A549 (cell line): ENCODE measurements at regions not wholly inside any gene's neighbourhood (a gene's known extent, or its start where the extent isn't known, plus 50 kb on each side); places are given as distances from the start of the nearest gene placed in this dataset.

ENCODE experiments used
- ATAC-seq, 2 experiments: fragments of 200-7000 bp in 1 of 2; fragments of >200 bp in 1 of 2; cut with Nextera tagmentation in 1 of 2; cut with Tn5 transposase in 1 of 2; 3 replicates each; pipeline versions ENCODE4 v1.8.0 to v1.9.1; 2018 to 2020; ENCODE audit warnings: mild to moderate bottlenecking in 1 of 2, moderate library complexity in 1 of 2
- CTCF ChIA-PET: fragments of 300-600 bp; sonication (Branson Sonifier 250); formaldehyde crosslinking; extraction: SDS; loops from one replicate; lab custom pipeline; 2021; ENCODE audit warnings: antibody characterized with exemption, inconsistent platforms; lab: Yijun Ruan, JAX
- POLR2A ChIA-PET: fragments of 350-600 bp; formaldehyde crosslinking; extraction: SDS; loops from one replicate; lab custom pipeline; 2021; ENCODE audit warnings: antibody characterized with exemption, inconsistent platforms; lab: Yijun Ruan, JAX
- DNase-seq, 2 experiments: peaks; one replicate each; pipeline versions ENCODE4 v3.0.0 to v3.0.0-alpha.2; 2011 to 2016; ENCODE audit warnings: low read depth in 1 of 2, low spot score in 1 of 2
- FAIRE-seq: peaks from 2 replicates; lab custom pipeline; 2011; peaks lifted over from hg19 to GRCh38; lab: Jason Lieb, UNC
- H3K27ac ChIP-seq, 2 experiments: fragments of >200 bp; sonication (Bioruptor Twin); formaldehyde crosslinking; 3 replicates each; pipeline ENCODE4 v1.5.1; 2016 to 2017
- H3K4me1 ChIP-seq: fragments of >200 bp; sonication (Bioruptor Twin); formaldehyde crosslinking; 3 replicates; pipeline ENCODE4 v1.6.1; 2016
- H3K4me2 ChIP-seq: fragments of >200 bp; sonication (Bioruptor Twin); formaldehyde crosslinking; 3 replicates; pipeline ENCODE4 v1.6.1; 2016
- H3K4me3 ChIP-seq: fragments of >200 bp; sonication (Bioruptor Twin); formaldehyde crosslinking; 3 replicates; pipeline ENCODE4 v1.5.1; 2016
- H3K9me3 ChIP-seq: fragments of >200 bp; sonication (Bioruptor Twin); formaldehyde crosslinking; 3 replicates; pipeline ENCODE4 v1.6.1; 2016
- EHF ChIP-seq: fragments of 250-450 bp; sonication (Bioruptor Pico); IDR thresholded peaks from 2 replicates; pipeline ENCODE4 v1.5.0; 2020; ENCODE audit warnings: mild to moderate bottlenecking
- EHMT2 ChIP-seq: fragments of 200-600 bp; sonication (generic); IDR thresholded peaks from 2 replicates; pipeline ENCODE4 v1.6.1; 2016; ENCODE audit warnings: antibody characterized with exemption, low read depth, mild to moderate bottlenecking, moderate library complexity
- ELK1 ChIP-seq: fragments of 150-350 bp; IDR thresholded peaks from 2 replicates; pipeline ENCODE4 v1.6.1; 2014; ENCODE audit warnings: low read depth, mild to moderate bottlenecking, low read length
- FOXS1 ChIP-seq: fragments of 250-450 bp; sonication (Bioruptor Pico); IDR thresholded peaks from 2 replicates; pipeline ENCODE4 v1.5.0; 2020; ENCODE audit warnings: mild to moderate bottlenecking, moderate library complexity
- HOXA7 ChIP-seq: fragments of 250-450 bp; sonication (Bioruptor Pico); IDR thresholded peaks from 2 replicates; pipeline ENCODE4 v1.5.0; 2020; ENCODE audit warnings: mild to moderate bottlenecking, moderate library complexity
- KDM1A ChIP-seq: fragments of 200-600 bp; sonication (generic); IDR thresholded peaks from 2 replicates; pipeline ENCODE4 v1.6.1; 2016; ENCODE audit warnings: low read depth, mild to moderate bottlenecking
- NPAS2 ChIP-seq: fragments of 250-450 bp; sonication (Bioruptor Pico); IDR thresholded peaks from 2 replicates; pipeline ENCODE4 v1.8.0; 2022; ENCODE audit warnings: mild to moderate bottlenecking, moderate library complexity, borderline replicate concordance
- POLR2A ChIP-seq: IDR thresholded peaks from 2 replicates; pipeline ENCODE4 v1.6.1; 2012; ENCODE audit warnings: mild to moderate bottlenecking, low read length
- POLR2AphosphoS2 ChIP-seq: conservative IDR thresholded peaks from 2 replicates; pipeline ENCODE4 v1.6.1; 2012; ENCODE audit warnings: low read length, improper control_type of control experiment, inconsistent platforms
- SMC3 ChIP-seq: fragments of >200 bp; sonication (Bioruptor Twin); formaldehyde crosslinking; IDR thresholded peaks from 3 replicates; pipeline ENCODE4 v1.6.1; 2018; ENCODE audit warnings: inconsistent platforms
- ZC3H11A ChIP-seq: fragments of 450-650 bp; IDR thresholded peaks from 2 replicates; pipeline ENCODE4 v1.6.1; 2014; ENCODE audit warnings: antibody characterized with exemption, mild to moderate bottlenecking
- ZFP36 ChIP-seq: fragments of 450-650 bp; IDR thresholded peaks from 2 replicates; pipeline ENCODE4 v1.6.1; 2014; ENCODE audit warnings: borderline replicate concordance; ENCODE audit not compliant: partially characterized antibody
- ZNF302 ChIP-seq: fragments of 250-450 bp; sonication (Bioruptor Pico); IDR thresholded peaks from 2 replicates; pipeline ENCODE4 v1.9.0; 2021; ENCODE audit warnings: inconsistent platforms, mild to moderate bottlenecking, moderate library complexity
- WGBS: methylation state at CpG from one replicate; pipeline ENCODE4 v1.1.6; 2017; ENCODE audit errors: missing lambda C conversion rate; 5-methylcytosine and 5-hydroxymethylcytosine counted together
- TF ChIP-seq, protein P1 (sequence below): IDR thresholded peaks from 2 replicates; pipeline ENCODE4 v1.6.1; 2012
- TF ChIP-seq, protein P2 (sequence below): fragments of 200-600 bp; sonication (generic); IDR thresholded peaks from 2 replicates; pipeline ENCODE4 v1.6.1; 2016; ENCODE audit warnings: antibody characterized with exemption, mild to moderate bottlenecking, moderate library complexity
- TF ChIP-seq, protein P3 (sequence below): IDR thresholded peaks from 2 replicates; pipeline ENCODE4 v1.6.1; 2012; ENCODE audit warnings: low read depth, borderline replicate concordance
- TF ChIP-seq, protein P4 (sequence below): fragments of >200 bp; sonication (Bioruptor Twin); formaldehyde crosslinking; IDR thresholded peaks from 3 replicates; pipeline ENCODE4 v1.6.1; 2016

DNA sequence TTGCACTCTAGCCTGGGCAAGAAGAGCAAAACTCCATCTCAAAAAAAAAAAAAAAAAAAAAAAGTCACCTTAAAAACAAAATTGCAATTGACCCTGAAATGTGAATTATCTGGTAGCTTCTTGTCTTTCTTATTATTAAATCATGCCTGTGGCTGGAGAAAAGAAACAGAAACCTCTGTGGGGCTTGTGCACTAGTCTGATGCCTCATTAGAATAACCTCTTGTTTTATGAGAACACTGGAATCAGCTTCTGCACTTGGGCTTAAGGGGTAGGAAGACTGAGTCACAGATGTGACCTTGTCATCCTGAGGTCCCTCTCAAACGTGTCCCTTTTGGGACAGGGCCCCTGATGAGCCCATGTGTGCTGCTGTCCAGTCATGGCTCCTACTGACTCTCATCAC, 237.9 kb downstream of the DACT1 start:
- WGBS: 9% methylated on average over 1 of the region's 1 CpG
- DNase-seq (no peak), ATAC-seq (no peak), FAIRE-seq (no peak)
- POLR2A ChIA-PET: no interaction called here
- H3K9me3 ChIP-seq: no peaks in the 10 kb centered on the region
- H3K27ac ChIP-seq: no peak overlapping the region
- H3K4me1 ChIP-seq: peaks cover 13% of the 10 kb centered on the region; the same call in 2 of the 3 replicates
- no peak overlapping the region for H3K4me2 ChIP-seq
- CTCF ChIA-PET: interaction anchor here (0.8 kb wide), 1 partner anchor 168 kb away, joined by 4 read pairs; no protein-coding TSS in a partner anchor
- no peak overlapping the region for H3K4me3 ChIP-seq
- TF ChIP-seq ZFP36 (no peak), NPAS2 (no peak), ZC3H11A (no peak)

DNA sequence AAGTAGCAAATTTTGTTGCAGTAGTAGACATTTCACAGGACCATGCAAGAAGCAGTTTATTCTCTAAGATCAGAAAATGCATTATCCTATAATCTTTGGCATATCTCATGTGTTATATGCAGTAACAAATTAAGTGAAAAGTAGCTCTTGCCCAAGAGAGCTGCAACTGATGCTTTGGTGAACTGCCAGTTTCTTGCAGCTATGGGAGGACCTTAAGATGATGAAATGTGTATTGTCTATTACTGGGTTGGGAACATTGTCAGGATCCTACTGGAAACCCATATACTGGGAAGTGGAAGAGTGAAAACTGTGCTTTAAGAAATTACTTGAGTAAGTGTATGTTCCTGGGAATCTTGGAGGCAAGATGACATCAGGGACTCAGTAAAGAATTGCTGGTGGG, 238.8 kb downstream of the DACT1 start:
- TF ChIP-seq HOXA7 (CRISPR knock-in tag) (no peak), POLR2AphosphoS2 (no peak), EHMT2 (no peak), SMC3 (no peak), EHF (CRISPR knock-in tag) (no peak), ELK1 (no peak), ZNF302 (CRISPR knock-in tag) (no peak)
- TF ChIP-seq, protein P1, sequence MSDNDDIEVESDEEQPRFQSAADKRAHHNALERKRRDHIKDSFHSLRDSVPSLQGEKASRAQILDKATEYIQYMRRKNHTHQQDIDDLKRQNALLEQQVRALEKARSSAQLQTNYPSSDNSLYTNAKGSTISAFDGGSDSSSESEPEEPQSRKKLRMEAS: no peak

DNA sequence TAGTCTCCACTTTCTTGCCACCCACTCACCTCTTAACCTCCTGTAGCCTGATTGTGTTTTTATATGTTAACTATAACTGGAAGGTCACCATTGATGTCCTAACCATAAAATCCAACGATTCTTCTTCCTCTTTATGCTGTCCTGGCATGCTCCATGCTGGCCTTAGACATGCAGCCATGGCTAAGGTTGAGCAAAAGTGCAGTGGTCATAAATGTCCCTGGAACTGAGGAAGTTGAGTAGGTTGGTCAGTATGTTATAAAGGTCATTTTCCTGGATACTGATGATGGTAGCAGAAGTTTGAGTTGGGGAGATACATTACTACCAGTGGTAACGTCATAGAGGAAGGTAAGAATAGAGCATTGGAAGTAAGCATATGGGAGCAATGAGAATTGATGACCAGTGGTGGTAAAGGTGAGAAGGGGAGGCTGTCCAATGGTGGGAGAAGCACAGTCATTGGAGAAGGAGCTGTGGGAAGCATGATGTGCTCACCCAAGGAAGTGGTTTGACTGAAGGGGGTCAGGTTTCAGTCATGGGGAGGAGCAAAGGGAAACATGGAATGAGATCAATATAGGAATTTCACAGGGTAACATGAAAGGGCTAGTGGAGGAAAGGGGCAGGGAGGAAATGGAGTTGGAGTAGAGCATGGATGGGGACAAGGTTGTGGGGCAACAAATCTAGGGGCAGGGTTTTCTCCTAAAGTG, 240.8 kb downstream of the DACT1 start:
- POLR2A ChIA-PET: no interaction called here
- DNase-seq: no peak
- H3K27ac ChIP-seq: no peak overlapping the region
- no peaks in the 10 kb centered on the region for H3K4me1 ChIP-seq
- no peaks in the 10 kb centered on the region for H3K9me3 ChIP-seq
- 9% methylated on average over 2 of the region's 2 CpGs for WGBS
- CTCF ChIA-PET: no interaction called here
- TF ChIP-seq SMC3: no peak
- no peak for TF ChIP-seq KDM1A
- TF ChIP-seq, protein P2, sequence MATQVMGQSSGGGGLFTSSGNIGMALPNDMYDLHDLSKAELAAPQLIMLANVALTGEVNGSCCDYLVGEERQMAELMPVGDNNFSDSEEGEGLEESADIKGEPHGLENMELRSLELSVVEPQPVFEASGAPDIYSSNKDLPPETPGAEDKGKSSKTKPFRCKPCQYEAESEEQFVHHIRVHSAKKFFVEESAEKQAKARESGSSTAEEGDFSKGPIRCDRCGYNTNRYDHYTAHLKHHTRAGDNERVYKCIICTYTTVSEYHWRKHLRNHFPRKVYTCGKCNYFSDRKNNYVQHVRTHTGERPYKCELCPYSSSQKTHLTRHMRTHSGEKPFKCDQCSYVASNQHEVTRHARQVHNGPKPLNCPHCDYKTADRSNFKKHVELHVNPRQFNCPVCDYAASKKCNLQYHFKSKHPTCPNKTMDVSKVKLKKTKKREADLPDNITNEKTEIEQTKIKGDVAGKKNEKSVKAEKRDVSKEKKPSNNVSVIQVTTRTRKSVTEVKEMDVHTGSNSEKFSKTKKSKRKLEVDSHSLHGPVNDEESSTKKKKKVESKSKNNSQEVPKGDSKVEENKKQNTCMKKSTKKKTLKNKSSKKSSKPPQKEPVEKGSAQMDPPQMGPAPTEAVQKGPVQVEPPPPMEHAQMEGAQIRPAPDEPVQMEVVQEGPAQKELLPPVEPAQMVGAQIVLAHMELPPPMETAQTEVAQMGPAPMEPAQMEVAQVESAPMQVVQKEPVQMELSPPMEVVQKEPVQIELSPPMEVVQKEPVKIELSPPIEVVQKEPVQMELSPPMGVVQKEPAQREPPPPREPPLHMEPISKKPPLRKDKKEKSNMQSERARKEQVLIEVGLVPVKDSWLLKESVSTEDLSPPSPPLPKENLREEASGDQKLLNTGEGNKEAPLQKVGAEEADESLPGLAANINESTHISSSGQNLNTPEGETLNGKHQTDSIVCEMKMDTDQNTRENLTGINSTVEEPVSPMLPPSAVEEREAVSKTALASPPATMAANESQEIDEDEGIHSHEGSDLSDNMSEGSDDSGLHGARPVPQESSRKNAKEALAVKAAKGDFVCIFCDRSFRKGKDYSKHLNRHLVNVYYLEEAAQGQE: no peak
- TF ChIP-seq, protein P3, sequence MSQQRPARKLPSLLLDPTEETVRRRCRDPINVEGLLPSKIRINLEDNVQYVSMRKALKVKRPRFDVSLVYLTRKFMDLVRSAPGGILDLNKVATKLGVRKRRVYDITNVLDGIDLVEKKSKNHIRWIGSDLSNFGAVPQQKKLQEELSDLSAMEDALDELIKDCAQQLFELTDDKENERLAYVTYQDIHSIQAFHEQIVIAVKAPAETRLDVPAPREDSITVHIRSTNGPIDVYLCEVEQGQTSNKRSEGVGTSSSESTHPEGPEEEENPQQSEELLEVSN: no peak
- TF ChIP-seq NPAS2: no peak
- no peak for TF ChIP-seq POLR2A
- TF ChIP-seq, protein P4, sequence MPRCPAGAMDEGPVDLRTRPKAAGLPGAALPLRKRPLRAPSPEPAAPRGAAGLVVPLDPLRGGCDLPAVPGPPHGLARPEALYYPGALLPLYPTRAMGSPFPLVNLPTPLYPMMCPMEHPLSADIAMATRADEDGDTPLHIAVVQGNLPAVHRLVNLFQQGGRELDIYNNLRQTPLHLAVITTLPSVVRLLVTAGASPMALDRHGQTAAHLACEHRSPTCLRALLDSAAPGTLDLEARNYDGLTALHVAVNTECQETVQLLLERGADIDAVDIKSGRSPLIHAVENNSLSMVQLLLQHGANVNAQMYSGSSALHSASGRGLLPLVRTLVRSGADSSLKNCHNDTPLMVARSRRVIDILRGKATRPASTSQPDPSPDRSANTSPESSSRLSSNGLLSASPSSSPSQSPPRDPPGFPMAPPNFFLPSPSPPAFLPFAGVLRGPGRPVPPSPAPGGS: no peak
- no peak for TF ChIP-seq FOXS1
- no peak overlapping the region for H3K4me3 ChIP-seq
- FAIRE-seq: no peak
- no peak for ATAC-seq
- H3K4me2 ChIP-seq: no peak overlapping the region

More for the DNA sequence above, 238.8 kb downstream of the DACT1 start:
- ChIA-PET POLR2A (no interaction called here), CTCF (no interaction called here)
- no peak for FAIRE-seq
- no peak overlapping the region for H3K27ac ChIP-seq
- no peak overlapping the region for H3K4me2 ChIP-seq
- no peak overlapping the region for H3K4me3 ChIP-seq
- H3K9me3 ChIP-seq: no peaks in the 10 kb centered on the region
- ATAC-seq: no peak
- DNase-seq: no peak
- peaks cover 8% of the 10 kb centered on the region; the same call in 2 of the 3 replicates for H3K4me1 ChIP-seq
